ENCODE measurements at regions not wholly inside any gene's neighbourhood (a gene's known extent, or its start where the extent isn't known, plus 50 kb on each side); places are given as distances from the start of the nearest gene placed in this dataset.

- Mint-ChIP-seq H3K4me1 (no peaks in the 10 kb centered on the region), H3K4me3 (no peak overlapping the region), H3K36me3 (no peaks in the 10 kb centered on the region), H3K27ac (no peak overlapping the region), H3K27me3 (ENCODE audit: low read depth) (peaks cover 18% of the 10 kb centered on the region), H3K9me3 (no peaks in the 10 kb centered on the region)
- TF ChIP-seq CTCF (IDR thresholded peaks at IDR 0.05; ENCODE audit: unreplicated experiment), result no peak
- no peak for DNase-seq (ENCODE audit: low spot score in 2 of 2, unreplicated experiment in 2 of 2)
Measured at GRCh38 chr4:183029365-183029764, 69.7 kb upstream of the WWC2 start.

DNA sequence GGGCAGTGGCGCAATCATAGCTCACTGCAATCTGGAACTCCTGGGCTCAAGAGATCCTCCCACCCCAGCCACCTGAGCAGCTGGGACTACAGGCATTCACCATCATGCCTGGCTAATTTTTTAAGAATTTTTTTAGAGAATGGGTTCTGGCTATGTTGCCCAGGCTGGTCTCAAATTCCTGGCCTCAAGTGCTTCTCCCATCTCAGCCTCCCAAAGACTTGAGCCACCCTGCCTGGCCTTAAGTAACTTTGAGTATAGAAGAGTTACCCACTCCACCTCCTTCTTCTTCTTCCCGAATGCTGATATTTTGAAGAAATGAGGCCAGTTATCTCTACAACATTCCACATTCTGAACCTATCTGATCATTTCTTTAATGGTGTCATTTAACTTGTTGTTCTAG lies 72.4 kb upstream of the WWC2 start:
- Mint-ChIP-seq H3K27me3 (ENCODE audit: low read depth) (peaks cover 25% of the 10 kb centered on the region), H3K4me3 (no peak overlapping the region), H3K9me3 (no peaks in the 10 kb centered on the region), H3K4me1 (no peaks in the 10 kb centered on the region), H3K27ac (no peak overlapping the region), H3K36me3 (no peaks in the 10 kb centered on the region)
- TF ChIP-seq CTCF (IDR thresholded peaks at IDR 0.05; ENCODE audit: unreplicated experiment), result no peak
- DNase-seq (ENCODE audit: low spot score in 2 of 2, unreplicated experiment in 2 of 2), result no peak

- H3K4me1 Mint-ChIP-seq, result no peaks in the 10 kb centered on the region
- no peak for TF ChIP-seq CTCF (IDR thresholded peaks at IDR 0.05; ENCODE audit: unreplicated experiment)
- H3K36me3 Mint-ChIP-seq, result no peaks in the 10 kb centered on the region
- H3K9me3 Mint-ChIP-seq, result no peaks in the 10 kb centered on the region
- peaks cover 39% of the 10 kb centered on the region for H3K27me3 Mint-ChIP-seq (ENCODE audit: low read depth)
- no peak overlapping the region for H3K4me3 Mint-ChIP-seq
- no peak overlapping the region for H3K27ac Mint-ChIP-seq
- DNase-seq (ENCODE audit: low spot score in 2 of 2, unreplicated experiment in 2 of 2), result no peak
Measured at GRCh38 chr4:183022617-183023016, 76.4 kb upstream of the WWC2 start.

GRCh38 chr4:183017962-183018361 lies 81.1 kb upstream of the WWC2 start:
- H3K36me3 Mint-ChIP-seq, result no peaks in the 10 kb centered on the region
- DNase-seq (ENCODE audit: low spot score in 2 of 2, unreplicated experiment in 2 of 2), result no peak
- no peaks in the 10 kb centered on the region for H3K4me1 Mint-ChIP-seq
- no peak overlapping the region for H3K27ac Mint-ChIP-seq
- no peak overlapping the region for H3K4me3 Mint-ChIP-seq
- H3K9me3 Mint-ChIP-seq, result no peaks in the 10 kb centered on the region
- TF ChIP-seq CTCF (IDR thresholded peaks at IDR 0.05; ENCODE audit: unreplicated experiment), result no peak
- peaks cover 49% of the 10 kb centered on the region for H3K27me3 Mint-ChIP-seq (ENCODE audit: low read depth)

GRCh38 chr4:183014361-183015084 lies 84.5 kb upstream of the WWC2 start:
- no peaks in the 10 kb centered on the region for H3K36me3 Mint-ChIP-seq
- no peak for DNase-seq (ENCODE audit: low spot score in 2 of 2, unreplicated experiment in 2 of 2)
- H3K27ac Mint-ChIP-seq, result no peak overlapping the region
- H3K27me3 Mint-ChIP-seq (ENCODE audit: low read depth), result peaks cover 72% of the 10 kb centered on the region
- H3K9me3 Mint-ChIP-seq, result no peaks in the 10 kb centered on the region
- no peak overlapping the region for H3K4me3 Mint-ChIP-seq
- H3K4me1 Mint-ChIP-seq, result no peaks in the 10 kb centered on the region
- no peak for TF ChIP-seq CTCF (IDR thresholded peaks at IDR 0.05; ENCODE audit: unreplicated experiment)

GRCh38 chr4:183013730-183014002 lies 85.4 kb upstream of the WWC2 start:
- Mint-ChIP-seq H3K4me1 (peaks cover 2% of the 10 kb centered on the region), H3K27me3 (ENCODE audit: low read depth) (peaks cover 75% of the 10 kb centered on the region), H3K36me3 (no peaks in the 10 kb centered on the region), H3K4me3 (peak overlapping the region; percentile 46), H3K9me3 (no peaks in the 10 kb centered on the region), H3K27ac (no peak overlapping the region)
- TF ChIP-seq CTCF (IDR thresholded peaks at IDR 0.05; ENCODE audit: unreplicated experiment), result no peak
- no peak for DNase-seq (ENCODE audit: low spot score in 2 of 2, unreplicated experiment in 2 of 2)

All from mesothelial cell of epicardium (in vitro differentiated cells).